Sigmoid colon (tissue), 6 donors: ENCODE measurements at regions not wholly inside any gene's neighbourhood (a gene's known extent, or its start where the extent isn't known, plus 50 kb on each side); places are given as distances from the start of the nearest gene placed in this dataset.

ENCODE experiments used
- DNase-seq: peaks from one replicate; pipeline ENCODE4 v3.0.0-alpha.2; 2019
- H3K27ac ChIP-seq, 4 donors: fragments of 200-600 bp; sonication (generic); one replicate each; pipeline ENCODE4 v1.5.1; 2016 to 2019; ENCODE audit warnings: mild to moderate bottlenecking in 1 of 4
- H3K27me3 ChIP-seq, 3 donors: fragments of 200-600 bp; sonication (generic); one replicate each; pipeline ENCODE4 v1.5.1; 2019; ENCODE audit warnings: mild to moderate bottlenecking in 1 of 3
- H3K36me3 ChIP-seq, 4 donors: fragments of 200-600 bp; sonication (generic); one replicate each; pipeline ENCODE4 v1.5.1; 2016 to 2019
- H3K4me1 ChIP-seq, 4 donors: fragments of 200-600 bp; sonication (generic); one replicate each; pipeline ENCODE4 v1.5.1; 2017 to 2019
- H3K4me3 ChIP-seq, 4 donors: fragments of 200-600 bp; sonication (generic); one replicate each; pipeline ENCODE4 v1.5.1; 2017 to 2019; ENCODE audit warnings: mild to moderate bottlenecking in 2 of 4, moderate library complexity in 1 of 4
- H3K9me3 ChIP-seq, 4 donors: fragments of 200-600 bp in 3 of 4; sonication (generic) in 3 of 4; one replicate each; pipeline versions ENCODE4 v1.5.1 to v1.6.1; 2013 to 2019
- CTCF ChIP-seq, 4 experiments: fragments of 450-650 bp in 3 of 4; fragments of 200-600 bp in 1 of 4; IDR thresholded peaks; one replicate each; pipeline ENCODE4 v1.5.1; 2016 to 2019; ENCODE audit warnings: antibody characterized with exemption in 4 of 4, mild to moderate bottlenecking in 3 of 4, moderate library complexity in 2 of 4
- EP300 ChIP-seq, 4 donors: sonication (generic); formaldehyde crosslinking; IDR thresholded peaks; one replicate each; pipeline ENCODE4 v1.6.1; 2017; ENCODE audit warnings: antibody characterized with exemption in 4 of 4
- POLR2A ChIP-seq, 2 donors: fragments of 450-650 bp; IDR thresholded peaks; one replicate each; pipeline ENCODE4 v1.6.1; 2016; ENCODE audit warnings: antibody characterized with exemption in 2 of 2, mild to moderate bottlenecking in 2 of 2, moderate library complexity in 2 of 2
- POLR2AphosphoS5 ChIP-seq, 4 donors: sonication (generic); formaldehyde crosslinking; IDR thresholded peaks; one replicate each; pipeline ENCODE4 v1.6.1; 2017; ENCODE audit warnings: antibody characterized with exemption in 4 of 4
- WGBS, 2 donors: extraction: QIAGEN DNeasy Blood & Tissue Kit; methylation state at CpG; one replicate each; pipeline ENCODE4 v1.1.7; 2013; 5-methylcytosine and 5-hydroxymethylcytosine counted together
- intact Hi-C: fragments of 100-400 bp; cut with DNase I; formaldehyde crosslinking; loops from one replicate; pipeline ENCODE4 v1.15.1; 2023
- donor health status: healthy with polysubstance abuse.
- donor health status: healthy.

GRCh38 chr6:139685009-139685408 is 310.6 kb upstream of the CITED2 start:
- H3K27ac ChIP-seq = no peak overlapping the region
- H3K27me3 ChIP-seq = no peaks in the 10 kb centered on the region
- TF ChIP-seq EP300 (IDR thresholded peaks at IDR 0.05) = no peak
- no peak for TF ChIP-seq POLR2A (IDR thresholded peaks at IDR 0.05)
- TF ChIP-seq CTCF (IDR thresholded peaks at IDR 0.05) = no peak
- no peak for TF ChIP-seq POLR2AphosphoS5 (IDR thresholded peaks at IDR 0.05)
- intact Hi-C loops = no loop called here
- no peak overlapping the region for H3K4me3 ChIP-seq
- H3K4me1 ChIP-seq = no peaks in the 10 kb centered on the region
- no peaks in the 10 kb centered on the region for H3K9me3 ChIP-seq
- no peak for DNase-seq
- H3K36me3 ChIP-seq = no peaks in the 10 kb centered on the region

GRCh38 chr6:139680819-139681218 is 306.4 kb upstream of the CITED2 start:
- Histone ChIP-seq H3K4me1 (peaks cover 0 to 6% (median 0%) of the 10 kb centered on the region in 4 donors), H3K27ac (no peak overlapping the region), H3K27me3 (no peaks in the 10 kb centered on the region), H3K9me3 (no peaks in the 10 kb centered on the region), H3K4me3 (no peak overlapping the region), H3K36me3 (no peaks in the 10 kb centered on the region)
- DNase-seq = no peak
- WGBS, 2 donors = 94% methylated on average over 5 of the region's 5 CpGs
- TF ChIP-seq EP300 (IDR thresholded peaks at IDR 0.05) (no peak), CTCF (IDR thresholded peaks at IDR 0.05) (no peak), POLR2AphosphoS5 (IDR thresholded peaks at IDR 0.05) (no peak), POLR2A (IDR thresholded peaks at IDR 0.05) (no peak)
- intact Hi-C loops = no loop called here

GRCh38 chr6:139679516-139680179 is 305.2 kb upstream of the CITED2 start:
- intact Hi-C loops = no loop called here
- peaks cover 0 to 6% (median 0%) of the 10 kb centered on the region in 4 donors for H3K4me1 ChIP-seq
- DNase-seq = no peak
- no peaks in the 10 kb centered on the region for H3K27me3 ChIP-seq
- no peak overlapping the region for H3K27ac ChIP-seq
- H3K36me3 ChIP-seq = no peaks in the 10 kb centered on the region
- WGBS, 2 donors = 32 to 69% methylated on average over 3 of the region's 3 CpGs
- no peak overlapping the region for H3K4me3 ChIP-seq
- TF ChIP-seq CTCF (IDR thresholded peaks at IDR 0.05) (no peak), EP300 (IDR thresholded peaks at IDR 0.05) (no peak), POLR2AphosphoS5 (IDR thresholded peaks at IDR 0.05) (no peak), POLR2A (IDR thresholded peaks at IDR 0.05) (no peak)
- no peaks in the 10 kb centered on the region for H3K9me3 ChIP-seq

GRCh38 chr6:139676718-139677117 is 302.3 kb upstream of the CITED2 start:
- intact Hi-C loops = no loop called here

More at GRCh38 chr6:139676718-139677117, 302.3 kb upstream of the CITED2 start:
- H3K4me1 ChIP-seq = peaks cover 0 to 6% (median 0%) of the 10 kb centered on the region in 4 donors
- no peaks in the 10 kb centered on the region for H3K27me3 ChIP-seq
- TF ChIP-seq POLR2A (IDR thresholded peaks at IDR 0.05) (no peak), POLR2AphosphoS5 (IDR thresholded peaks at IDR 0.05) (no peak), CTCF (IDR thresholded peaks at IDR 0.05) (no peak), EP300 (IDR thresholded peaks at IDR 0.05) (no peak)
- no peak for DNase-seq
- H3K36me3 ChIP-seq = no peaks in the 10 kb centered on the region
- H3K9me3 ChIP-seq = no peaks in the 10 kb centered on the region
- H3K27ac ChIP-seq = no peak overlapping the region
- no peak overlapping the region for H3K4me3 ChIP-seq
